Liver (tissue), 8 donors: ENCODE measurements at regions not wholly inside any gene's neighbourhood (a gene's known extent, or its start where the extent isn't known, plus 50 kb on each side); places are given as distances from the start of the nearest gene placed in this dataset.
"Not testable (repeated sequence)": the region's sequence is repeated elsewhere in the genome, so short reads cannot be mapped to it uniquely, and the experiment has no call there.

Source experiments
- DNase-seq: peaks from one replicate; pipeline ENCODE4 v3.0.0-alpha.2; 2017; ENCODE audit warnings: low spot score
- H3K27ac ChIP-seq, 2 donors: one replicate each; pipeline ENCODE4 v1.7.0; 2013; ENCODE audit warnings: inconsistent platforms in 2 of 2, low read length in 2 of 2, control low read depth in 1 of 2, low read depth in 1 of 2, mild to moderate bottlenecking in 1 of 2
- H3K27me3 ChIP-seq, 4 donors: one replicate each; pipeline versions ENCODE4 v1.6.1 to v1.7.0; 2013; ENCODE audit warnings: low read length in 3 of 4, inconsistent platforms in 1 of 4, mild to moderate bottlenecking in 1 of 4, moderate library complexity in 1 of 4; ENCODE audit not compliant: control insufficient read depth in 4 of 4, insufficient read depth in 4 of 4
- H3K36me3 ChIP-seq, 4 donors: one replicate each; pipeline versions ENCODE4 v1.6.1 to v1.7.0; 2013; ENCODE audit warnings: low read length in 3 of 4, mild to moderate bottlenecking in 3 of 4, low read depth in 1 of 4, moderate library complexity in 1 of 4; ENCODE audit not compliant: control insufficient read depth in 4 of 4, insufficient read depth in 3 of 4
- H3K4me1 ChIP-seq, 4 donors: one replicate each; pipeline versions ENCODE4 v1.6.1 to v1.7.0; 2013; ENCODE audit warnings: low read length in 3 of 4, mild to moderate bottlenecking in 3 of 4, moderate library complexity in 1 of 4; ENCODE audit not compliant: control insufficient read depth in 4 of 4, insufficient read depth in 4 of 4
- H3K4me3 ChIP-seq, 3 donors: one replicate each; pipeline versions ENCODE4 v1.6.1 to v1.7.0; 2013; ENCODE audit warnings: low read length in 3 of 3, control low read depth in 1 of 3, low read depth in 1 of 3, mild to moderate bottlenecking in 1 of 3
- H3K9ac ChIP-seq, 2 donors: one replicate each; pipeline ENCODE4 v1.7.0; 2013; ENCODE audit warnings: low read length in 2 of 2, mild to moderate bottlenecking in 2 of 2, moderate library complexity in 2 of 2, control low read depth in 1 of 2, low read depth in 1 of 2
- H3K9me3 ChIP-seq, 4 donors: one replicate each; pipeline versions ENCODE4 v1.6.1 to v1.7.0; 2013; ENCODE audit warnings: low read length in 3 of 4; ENCODE audit not compliant: control insufficient read depth in 4 of 4
- ATF3 ChIP-seq: IDR thresholded peaks from 2 replicates; pipeline ENCODE4 v1.6.1; 2016; ENCODE audit warnings: antibody characterized with exemption
- CTCF ChIP-seq: fragments of 150-350 bp; IDR thresholded peaks from 2 replicates; pipeline ENCODE4 v1.5.1; 2017; ENCODE audit warnings: improper control_type of control experiment, low read depth, low read length; ENCODE audit not compliant: missing input control
- EGR1 ChIP-seq, 2 donors: IDR thresholded peaks; 2 replicates each; pipeline ENCODE4 v1.6.1; 2016 to 2018; ENCODE audit warnings: antibody characterized with exemption in 2 of 2, low read depth in 2 of 2
- FOXA1 ChIP-seq: IDR thresholded peaks from 2 replicates; pipeline ENCODE4 v1.6.1; 2016; ENCODE audit warnings: antibody characterized with exemption
- FOXA2 ChIP-seq: IDR thresholded peaks from 2 replicates; pipeline ENCODE4 v1.6.1; 2016; ENCODE audit warnings: antibody characterized with exemption
- GABPA ChIP-seq, 2 donors: IDR thresholded peaks in 1 of 2; conservative IDR thresholded peaks in 1 of 2; 2 replicates each; pipeline ENCODE4 v1.6.1; 2016; ENCODE audit warnings: antibody characterized with exemption in 2 of 2, mild to moderate bottlenecking in 1 of 2, moderate library complexity in 1 of 2
- HNF4A ChIP-seq, 2 donors: conservative IDR thresholded peaks; 2 replicates each; pipeline ENCODE4 v1.6.1; 2016; ENCODE audit warnings: antibody characterized with exemption in 2 of 2, mild to moderate bottlenecking in 2 of 2
- HNF4G ChIP-seq: IDR thresholded peaks from 2 replicates; pipeline ENCODE4 v1.6.1; 2016; ENCODE audit warnings: antibody characterized with exemption
- JUND ChIP-seq, 2 donors: IDR thresholded peaks; 2 replicates each; pipeline ENCODE4 v1.6.1; 2016; ENCODE audit warnings: antibody characterized with exemption in 2 of 2
- NR2F2 ChIP-seq: IDR thresholded peaks from 2 replicates; pipeline ENCODE4 v1.6.1; 2016; ENCODE audit warnings: antibody characterized with exemption
- RAD21 ChIP-seq, 2 donors: IDR thresholded peaks; 2 replicates each; pipeline ENCODE4 v1.6.1; 2016; ENCODE audit warnings: antibody characterized with exemption in 2 of 2, mild to moderate bottlenecking in 2 of 2
- RXRA ChIP-seq, 2 donors: IDR thresholded peaks; 2 replicates each; pipeline ENCODE4 v1.6.1; 2017 to 2018; ENCODE audit warnings: antibody characterized with exemption in 2 of 2, mild to moderate bottlenecking in 1 of 2
- SP1 ChIP-seq: IDR thresholded peaks from 2 replicates; pipeline ENCODE4 v1.6.1; 2018; ENCODE audit warnings: antibody characterized with exemption, mild to moderate bottlenecking
- TAF1 ChIP-seq: conservative IDR thresholded peaks from 2 replicates; pipeline ENCODE4 v1.6.1; 2016; ENCODE audit warnings: antibody characterized with exemption, mild to moderate bottlenecking
- YY1 ChIP-seq: IDR thresholded peaks from 2 replicates; pipeline ENCODE4 v1.6.1; 2016; ENCODE audit warnings: antibody characterized with exemption, mild to moderate bottlenecking
- WGBS: extraction: QIAGEN DNeasy Blood & Tissue Kit; methylation state at CpG from one replicate; pipeline ENCODE4 v1.1.7; 2013; 5-methylcytosine and 5-hydroxymethylcytosine counted together
- TF ChIP-seq, protein P1 (sequence below): IDR thresholded peaks from 2 replicates; pipeline ENCODE4 v1.6.1; 2016; ENCODE audit warnings: antibody characterized with exemption
- TF ChIP-seq, protein P2 (sequence below): IDR thresholded peaks from 2 replicates; pipeline ENCODE4 v1.6.1; 2016; ENCODE audit warnings: antibody characterized with exemption, mild to moderate bottlenecking
- donor health status: healthy.
- donor health status: healthy.
- donor health status: healthy.
- donor health status: healthy.
- donor health status: healthy.

DNA sequence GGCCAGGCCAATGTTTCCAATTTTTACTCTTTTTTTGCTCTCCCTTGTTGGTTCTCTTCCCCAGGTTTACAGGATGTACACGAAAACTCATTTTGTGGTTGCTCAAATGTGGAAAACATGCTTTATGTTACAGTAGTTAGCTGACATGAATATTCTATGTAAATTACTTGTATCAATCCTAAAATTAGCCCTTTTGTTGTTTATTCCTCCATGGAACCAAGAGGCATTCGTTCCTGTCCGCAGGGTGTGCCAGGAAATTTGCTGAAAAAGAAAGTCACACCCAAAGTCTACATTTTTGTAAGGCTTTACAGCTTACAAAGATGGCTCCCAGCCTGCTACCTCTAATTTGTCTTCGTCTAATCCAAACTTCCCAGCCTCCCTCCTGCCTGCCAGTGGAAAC is 652.3 kb downstream of the ETS1 start:
- Histone ChIP-seq H3K27me3 (no peaks in the 10 kb centered on the region), H3K4me3 (no peak overlapping the region), H3K4me1 (no peaks in the 10 kb centered on the region), H3K9me3 (peaks cover 0 to 1% (median 0%) of the 10 kb centered on the region in 4 donors), H3K27ac (no peak overlapping the region), H3K9ac (no peak overlapping the region), H3K36me3 (no peaks in the 10 kb centered on the region)
- WGBS: 76% methylated on average over 4 of the region's 4 CpGs
- no peak for TF ChIP-seq FOXA1
- no peak for DNase-seq

DNA sequence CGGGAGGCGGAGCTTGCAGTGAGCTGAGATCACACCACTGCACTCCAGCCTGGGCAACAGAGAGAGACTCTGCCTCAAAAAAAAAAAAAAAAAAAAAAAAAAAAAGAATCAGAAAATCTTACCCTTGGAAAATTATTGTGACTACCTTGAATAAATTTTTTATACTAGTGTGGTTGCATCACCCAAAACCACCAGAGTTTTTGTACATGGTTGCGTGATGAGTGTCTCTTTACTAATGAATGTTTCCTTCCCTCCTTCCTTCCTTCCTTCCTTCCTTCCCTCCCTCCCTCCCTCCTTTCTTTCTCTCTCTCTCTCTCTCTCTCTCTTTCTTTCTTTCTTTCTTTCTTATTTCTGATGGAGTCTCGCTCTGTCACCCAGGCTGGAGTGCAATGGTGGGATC is 653.4 kb downstream of the ETS1 start:
- not testable (repeated sequence) for H3K9ac ChIP-seq, H3K36me3 ChIP-seq, H3K4me1 ChIP-seq, H3K9me3 ChIP-seq, DNase-seq, H3K4me3 ChIP-seq, H3K27ac ChIP-seq, H3K27me3 ChIP-seq
- WGBS: 84% methylated on average over 4 of the region's 4 CpGs

DNA sequence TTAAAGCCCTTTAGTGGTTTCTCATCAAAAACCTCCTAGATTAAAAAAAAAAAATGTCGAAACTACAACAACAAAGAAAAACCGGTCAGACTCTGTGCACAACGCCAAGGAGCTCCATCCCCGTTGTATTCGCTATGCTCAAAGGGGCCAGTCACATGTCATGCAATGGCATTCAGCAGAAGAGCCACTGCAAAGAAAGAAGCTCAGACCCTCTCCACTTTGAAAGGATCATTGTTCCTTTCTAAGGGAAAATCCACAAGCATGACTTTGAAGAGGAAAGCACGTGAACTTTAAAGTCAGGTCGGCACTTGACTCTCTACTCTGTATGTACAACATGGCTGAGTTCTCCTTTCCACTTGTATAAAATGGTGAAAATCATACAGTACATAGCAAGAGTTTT is 655.6 kb downstream of the ETS1 start:
- no peak for TF ChIP-seq TAF1
- TF ChIP-seq ATF3: no peak
- TF ChIP-seq RAD21 (IDR thresholded peaks at IDR 0.05): no peak
- no peak for TF ChIP-seq JUND (IDR thresholded peaks at IDR 0.05)
- TF ChIP-seq FOXA2: no peak
- no peak for TF ChIP-seq HNF4G
- 85% methylated on average over 7 of the region's 7 CpGs for WGBS
- no peak overlapping the region for H3K27ac ChIP-seq

DNA sequence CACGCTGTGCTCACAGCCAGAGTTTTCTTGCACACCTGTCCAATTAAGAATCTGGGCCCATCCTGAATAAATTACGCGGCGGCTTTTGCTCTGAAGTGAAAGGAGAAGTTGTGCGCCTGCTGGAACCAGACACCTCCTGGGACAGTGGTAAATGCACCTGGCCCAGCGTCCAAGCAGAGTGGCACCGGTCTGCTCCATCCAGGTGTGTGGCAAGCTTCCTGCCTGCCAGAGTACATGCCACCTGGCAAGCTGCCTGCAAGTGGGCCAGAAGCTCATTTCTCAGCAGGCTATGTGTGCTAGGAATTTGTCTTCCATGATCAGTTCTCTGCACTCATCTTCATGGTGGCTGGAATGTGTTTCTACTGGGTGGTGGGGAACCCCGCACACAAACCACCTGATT is 660.6 kb downstream of the ETS1 start:
- no peaks in the 10 kb centered on the region for H3K9me3 ChIP-seq
- no peaks in the 10 kb centered on the region for H3K36me3 ChIP-seq
- WGBS: 85% methylated on average over 8 of the region's 8 CpGs
- no peak overlapping the region for H3K27ac ChIP-seq
- peaks cover 0 to 7% (median 0%) of the 10 kb centered on the region in 4 donors for H3K27me3 ChIP-seq
- no peaks in the 10 kb centered on the region for H3K4me1 ChIP-seq
- no peak overlapping the region for H3K4me3 ChIP-seq
- DNase-seq: no peak
- no peak overlapping the region for H3K9ac ChIP-seq
- TF ChIP-seq, protein P1, sequence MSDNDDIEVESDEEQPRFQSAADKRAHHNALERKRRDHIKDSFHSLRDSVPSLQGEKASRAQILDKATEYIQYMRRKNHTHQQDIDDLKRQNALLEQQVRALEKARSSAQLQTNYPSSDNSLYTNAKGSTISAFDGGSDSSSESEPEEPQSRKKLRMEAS: no peak
- TF ChIP-seq NR2F2 (no peak), FOXA2 (no peak), ATF3 (no peak), FOXA1 (no peak), RXRA (IDR thresholded peaks at IDR 0.05) (no peak), RAD21 (IDR thresholded peaks at IDR 0.05) (no peak), CTCF (no peak), TAF1 (no peak), GABPA (IDR thresholded peaks at IDR 0.05 in 1 of 2, conservative IDR thresholded peaks at IDR 0.05 in 1 of 2) (no peak), EGR1 (IDR thresholded peaks at IDR 0.05; ENCODE audit: low read depth in 2 of 2) (no peak), SP1 (no peak), HNF4G (no peak), HNF4A (conservative IDR thresholded peaks at IDR 0.05) (no peak), YY1 (no peak), JUND (IDR thresholded peaks at IDR 0.05) (no peak)
- TF ChIP-seq, protein P2, sequence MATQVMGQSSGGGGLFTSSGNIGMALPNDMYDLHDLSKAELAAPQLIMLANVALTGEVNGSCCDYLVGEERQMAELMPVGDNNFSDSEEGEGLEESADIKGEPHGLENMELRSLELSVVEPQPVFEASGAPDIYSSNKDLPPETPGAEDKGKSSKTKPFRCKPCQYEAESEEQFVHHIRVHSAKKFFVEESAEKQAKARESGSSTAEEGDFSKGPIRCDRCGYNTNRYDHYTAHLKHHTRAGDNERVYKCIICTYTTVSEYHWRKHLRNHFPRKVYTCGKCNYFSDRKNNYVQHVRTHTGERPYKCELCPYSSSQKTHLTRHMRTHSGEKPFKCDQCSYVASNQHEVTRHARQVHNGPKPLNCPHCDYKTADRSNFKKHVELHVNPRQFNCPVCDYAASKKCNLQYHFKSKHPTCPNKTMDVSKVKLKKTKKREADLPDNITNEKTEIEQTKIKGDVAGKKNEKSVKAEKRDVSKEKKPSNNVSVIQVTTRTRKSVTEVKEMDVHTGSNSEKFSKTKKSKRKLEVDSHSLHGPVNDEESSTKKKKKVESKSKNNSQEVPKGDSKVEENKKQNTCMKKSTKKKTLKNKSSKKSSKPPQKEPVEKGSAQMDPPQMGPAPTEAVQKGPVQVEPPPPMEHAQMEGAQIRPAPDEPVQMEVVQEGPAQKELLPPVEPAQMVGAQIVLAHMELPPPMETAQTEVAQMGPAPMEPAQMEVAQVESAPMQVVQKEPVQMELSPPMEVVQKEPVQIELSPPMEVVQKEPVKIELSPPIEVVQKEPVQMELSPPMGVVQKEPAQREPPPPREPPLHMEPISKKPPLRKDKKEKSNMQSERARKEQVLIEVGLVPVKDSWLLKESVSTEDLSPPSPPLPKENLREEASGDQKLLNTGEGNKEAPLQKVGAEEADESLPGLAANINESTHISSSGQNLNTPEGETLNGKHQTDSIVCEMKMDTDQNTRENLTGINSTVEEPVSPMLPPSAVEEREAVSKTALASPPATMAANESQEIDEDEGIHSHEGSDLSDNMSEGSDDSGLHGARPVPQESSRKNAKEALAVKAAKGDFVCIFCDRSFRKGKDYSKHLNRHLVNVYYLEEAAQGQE: no peak

More for the DNA sequence above, 655.6 kb downstream of the ETS1 start:
- DNase-seq: no peak
- H3K4me3 ChIP-seq: no peak overlapping the region
- H3K9ac ChIP-seq: no peak overlapping the region
- H3K9me3 ChIP-seq: peaks cover 0 to 1% (median 0%) of the 10 kb centered on the region in 4 donors
- no peaks in the 10 kb centered on the region for H3K36me3 ChIP-seq
- H3K4me1 ChIP-seq: no peaks in the 10 kb centered on the region
- peaks cover 0 to 7% (median 0%) of the 10 kb centered on the region in 4 donors for H3K27me3 ChIP-seq
